Midbrain (tissue), 1 donor: ENCODE measurements at regions not wholly inside any gene's neighbourhood (a gene's known extent, or its start where the extent isn't known, plus 50 kb on each side); places are given as distances from the start of the nearest gene placed in this dataset.

Source experiments
- DNase-seq: peaks from one replicate; lab custom pipeline; 2025; lab: John Stamatoyannopoulos, UW

GRCh38 chr15:58271410-58271809, 133.2 kb downstream of the AQP9 start:
- DNase-seq: no peak

GRCh38 chr15:58273104-58273503, 134.9 kb downstream of the AQP9 start:
- DNase-seq: no peak

GRCh38 chr15:58274885-58275284, 136.7 kb downstream of the AQP9 start:
- no peak for DNase-seq

- DNase-seq: no peak
Measured at GRCh38 chr15:58275785-58276184, 137.6 kb downstream of the AQP9 start.

GRCh38 chr15:58276924-58277323, 138.7 kb downstream of the AQP9 start:
- DNase-seq: no peak

- DNase-seq: no peak
Measured at GRCh38 chr15:58277333-58277732, 139.2 kb downstream of the AQP9 start.

GRCh38 chr15:58279106-58279505, 140.9 kb downstream of the AQP9 start:
- no peak for DNase-seq

GRCh38 chr15:58279654-58280053, 141.5 kb downstream of the AQP9 start:
- no peak for DNase-seq

- no peak for DNase-seq
Measured at GRCh38 chr15:58282060-58282708, 144.0 kb downstream of the AQP9 start.

- DNase-seq: no peak
Measured at GRCh38 chr15:58283302-58283701, 145.1 kb downstream of the AQP9 start.

GRCh38 chr15:58284293-58284692, 146.1 kb downstream of the AQP9 start:
- no peak for DNase-seq

GRCh38 chr15:58285212-58285920, 146.4 kb upstream of the LIPC start:
- no peak for DNase-seq

- no peak for DNase-seq
Measured at GRCh38 chr15:58285921-58286278, 145.9 kb upstream of the LIPC start.

GRCh38 chr15:58286523-58286922, 145.3 kb upstream of the LIPC start:
- no peak for DNase-seq

GRCh38 chr15:58287891-58288290, 143.9 kb upstream of the LIPC start:
- DNase-seq: no peak

- DNase-seq: no peak
Measured at GRCh38 chr15:58288592-58288991, 143.2 kb upstream of the LIPC start.

GRCh38 chr15:58291848-58292247, 139.9 kb upstream of the LIPC start:
- no peak for DNase-seq

- no peak for DNase-seq
Measured at GRCh38 chr15:58292751-58293175, 139.0 kb upstream of the LIPC start.

GRCh38 chr15:58293622-58294550, 137.9 kb upstream of the LIPC start:
- no peak for DNase-seq

- no peak for DNase-seq
Measured at GRCh38 chr15:58294681-58295254, 137.0 kb upstream of the LIPC start.

- DNase-seq: no peak
Measured at GRCh38 chr15:58295637-58296215, 136.1 kb upstream of the LIPC start.

- no peak for DNase-seq
Measured at GRCh38 chr15:58296276-58296675, 135.5 kb upstream of the LIPC start.
